ENCODE measurements at regions not wholly inside any gene's neighbourhood (a gene's known extent, or its start where the extent isn't known, plus 50 kb on each side); places are given as distances from the start of the nearest gene placed in this dataset.

- ChIA-PET POLR2A (no interaction called here), CTCF (interaction anchor here (0.8 kb wide), 1 partner anchor 167 kb away, joined by 3 read pairs; no protein-coding TSS in a partner anchor)
Observed at GRCh38 chr13:85013006-85013405, 786.2 kb downstream of the SLITRK6 start.

More at GRCh38 chr13:85013006-85013405, 786.2 kb downstream of the SLITRK6 start:
- no peak for TF ChIP-seq AR (CRISPR knock-in tag; IDR thresholded peaks at IDR 0.05)
- TF ChIP-seq ZBTB21 (CRISPR knock-in tag; IDR thresholded peaks at IDR 0.05; ENCODE audit: borderline replicate concordance), result no peak
- TF ChIP-seq ZNF671 (CRISPR knock-in tag; IDR thresholded peaks at IDR 0.05), result no peak
- TF ChIP-seq ZNF425 (CRISPR knock-in tag; conservative IDR thresholded peaks at IDR 0.05), result no peak
- TF ChIP-seq IRF2 (CRISPR knock-in tag; IDR thresholded peaks at IDR 0.05; ENCODE audit: borderline replicate concordance, low read depth), result no peak
- TF ChIP-seq ZNF317 (CRISPR knock-in tag; IDR thresholded peaks at IDR 0.05; ENCODE audit: borderline replicate concordance, low read depth), result no peak
- TF ChIP-seq, protein P1, sequence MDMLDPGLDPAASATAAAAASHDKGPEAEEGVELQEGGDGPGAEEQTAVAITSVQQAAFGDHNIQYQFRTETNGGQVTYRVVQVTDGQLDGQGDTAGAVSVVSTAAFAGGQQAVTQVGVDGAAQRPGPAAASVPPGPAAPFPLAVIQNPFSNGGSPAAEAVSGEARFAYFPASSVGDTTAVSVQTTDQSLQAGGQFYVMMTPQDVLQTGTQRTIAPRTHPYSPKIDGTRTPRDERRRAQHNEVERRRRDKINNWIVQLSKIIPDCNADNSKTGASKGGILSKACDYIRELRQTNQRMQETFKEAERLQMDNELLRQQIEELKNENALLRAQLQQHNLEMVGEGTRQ (CRISPR knock-in tag; IDR thresholded peaks at IDR 0.05), result no peak
- TF ChIP-seq TEAD4 (CRISPR knock-in tag; IDR thresholded peaks at IDR 0.05), result no peak
- no peak for TF ChIP-seq NR3C1 (CRISPR knock-in tag; conservative IDR thresholded peaks at IDR 0.05; ENCODE audit: low read depth)
- TF ChIP-seq SOX15 (CRISPR knock-in tag; IDR thresholded peaks at IDR 0.05), result no peak
- TF ChIP-seq, protein P2, sequence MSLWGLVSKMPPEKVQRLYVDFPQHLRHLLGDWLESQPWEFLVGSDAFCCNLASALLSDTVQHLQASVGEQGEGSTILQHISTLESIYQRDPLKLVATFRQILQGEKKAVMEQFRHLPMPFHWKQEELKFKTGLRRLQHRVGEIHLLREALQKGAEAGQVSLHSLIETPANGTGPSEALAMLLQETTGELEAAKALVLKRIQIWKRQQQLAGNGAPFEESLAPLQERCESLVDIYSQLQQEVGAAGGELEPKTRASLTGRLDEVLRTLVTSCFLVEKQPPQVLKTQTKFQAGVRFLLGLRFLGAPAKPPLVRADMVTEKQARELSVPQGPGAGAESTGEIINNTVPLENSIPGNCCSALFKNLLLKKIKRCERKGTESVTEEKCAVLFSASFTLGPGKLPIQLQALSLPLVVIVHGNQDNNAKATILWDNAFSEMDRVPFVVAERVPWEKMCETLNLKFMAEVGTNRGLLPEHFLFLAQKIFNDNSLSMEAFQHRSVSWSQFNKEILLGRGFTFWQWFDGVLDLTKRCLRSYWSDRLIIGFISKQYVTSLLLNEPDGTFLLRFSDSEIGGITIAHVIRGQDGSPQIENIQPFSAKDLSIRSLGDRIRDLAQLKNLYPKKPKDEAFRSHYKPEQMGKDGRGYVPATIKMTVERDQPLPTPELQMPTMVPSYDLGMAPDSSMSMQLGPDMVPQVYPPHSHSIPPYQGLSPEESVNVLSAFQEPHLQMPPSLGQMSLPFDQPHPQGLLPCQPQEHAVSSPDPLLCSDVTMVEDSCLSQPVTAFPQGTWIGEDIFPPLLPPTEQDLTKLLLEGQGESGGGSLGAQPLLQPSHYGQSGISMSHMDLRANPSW (CRISPR knock-in tag; conservative IDR thresholded peaks at IDR 0.05; ENCODE audit: low read depth), result no peak
- TF ChIP-seq, protein P3, sequence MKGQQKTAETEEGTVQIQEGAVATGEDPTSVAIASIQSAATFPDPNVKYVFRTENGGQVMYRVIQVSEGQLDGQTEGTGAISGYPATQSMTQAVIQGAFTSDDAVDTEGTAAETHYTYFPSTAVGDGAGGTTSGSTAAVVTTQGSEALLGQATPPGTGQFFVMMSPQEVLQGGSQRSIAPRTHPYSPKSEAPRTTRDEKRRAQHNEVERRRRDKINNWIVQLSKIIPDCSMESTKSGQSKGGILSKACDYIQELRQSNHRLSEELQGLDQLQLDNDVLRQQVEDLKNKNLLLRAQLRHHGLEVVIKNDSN (CRISPR knock-in tag; IDR thresholded peaks at IDR 0.05), result no peak
- TF ChIP-seq, protein P4, sequence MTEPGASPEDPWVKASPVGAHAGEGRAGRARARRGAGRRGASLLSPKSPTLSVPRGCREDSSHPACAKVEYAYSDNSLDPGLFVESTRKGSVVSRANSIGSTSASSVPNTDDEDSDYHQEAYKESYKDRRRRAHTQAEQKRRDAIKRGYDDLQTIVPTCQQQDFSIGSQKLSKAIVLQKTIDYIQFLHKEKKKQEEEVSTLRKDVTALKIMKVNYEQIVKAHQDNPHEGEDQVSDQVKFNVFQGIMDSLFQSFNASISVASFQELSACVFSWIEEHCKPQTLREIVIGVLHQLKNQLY (CRISPR knock-in tag; IDR thresholded peaks at IDR 0.05), result no peak
- no peak for TF ChIP-seq ZNF263 (CRISPR knock-in tag; IDR thresholded peaks at IDR 0.05; ENCODE audit: low read depth)
- TF ChIP-seq, protein P5, sequence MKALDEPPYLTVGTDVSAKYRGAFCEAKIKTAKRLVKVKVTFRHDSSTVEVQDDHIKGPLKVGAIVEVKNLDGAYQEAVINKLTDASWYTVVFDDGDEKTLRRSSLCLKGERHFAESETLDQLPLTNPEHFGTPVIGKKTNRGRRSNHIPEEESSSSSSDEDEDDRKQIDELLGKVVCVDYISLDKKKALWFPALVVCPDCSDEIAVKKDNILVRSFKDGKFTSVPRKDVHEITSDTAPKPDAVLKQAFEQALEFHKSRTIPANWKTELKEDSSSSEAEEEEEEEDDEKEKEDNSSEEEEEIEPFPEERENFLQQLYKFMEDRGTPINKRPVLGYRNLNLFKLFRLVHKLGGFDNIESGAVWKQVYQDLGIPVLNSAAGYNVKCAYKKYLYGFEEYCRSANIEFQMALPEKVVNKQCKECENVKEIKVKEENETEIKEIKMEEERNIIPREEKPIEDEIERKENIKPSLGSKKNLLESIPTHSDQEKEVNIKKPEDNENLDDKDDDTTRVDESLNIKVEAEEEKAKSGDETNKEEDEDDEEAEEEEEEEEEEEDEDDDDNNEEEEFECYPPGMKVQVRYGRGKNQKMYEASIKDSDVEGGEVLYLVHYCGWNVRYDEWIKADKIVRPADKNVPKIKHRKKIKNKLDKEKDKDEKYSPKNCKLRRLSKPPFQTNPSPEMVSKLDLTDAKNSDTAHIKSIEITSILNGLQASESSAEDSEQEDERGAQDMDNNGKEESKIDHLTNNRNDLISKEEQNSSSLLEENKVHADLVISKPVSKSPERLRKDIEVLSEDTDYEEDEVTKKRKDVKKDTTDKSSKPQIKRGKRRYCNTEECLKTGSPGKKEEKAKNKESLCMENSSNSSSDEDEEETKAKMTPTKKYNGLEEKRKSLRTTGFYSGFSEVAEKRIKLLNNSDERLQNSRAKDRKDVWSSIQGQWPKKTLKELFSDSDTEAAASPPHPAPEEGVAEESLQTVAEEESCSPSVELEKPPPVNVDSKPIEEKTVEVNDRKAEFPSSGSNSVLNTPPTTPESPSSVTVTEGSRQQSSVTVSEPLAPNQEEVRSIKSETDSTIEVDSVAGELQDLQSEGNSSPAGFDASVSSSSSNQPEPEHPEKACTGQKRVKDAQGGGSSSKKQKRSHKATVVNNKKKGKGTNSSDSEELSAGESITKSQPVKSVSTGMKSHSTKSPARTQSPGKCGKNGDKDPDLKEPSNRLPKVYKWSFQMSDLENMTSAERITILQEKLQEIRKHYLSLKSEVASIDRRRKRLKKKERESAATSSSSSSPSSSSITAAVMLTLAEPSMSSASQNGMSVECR (CRISPR knock-in tag; IDR thresholded peaks at IDR 0.05; ENCODE audit: borderline replicate concordance), result no peak
- no peak for TF ChIP-seq ZNF138 (CRISPR knock-in tag; conservative IDR thresholded peaks at IDR 0.05)
- TF ChIP-seq, protein P6, sequence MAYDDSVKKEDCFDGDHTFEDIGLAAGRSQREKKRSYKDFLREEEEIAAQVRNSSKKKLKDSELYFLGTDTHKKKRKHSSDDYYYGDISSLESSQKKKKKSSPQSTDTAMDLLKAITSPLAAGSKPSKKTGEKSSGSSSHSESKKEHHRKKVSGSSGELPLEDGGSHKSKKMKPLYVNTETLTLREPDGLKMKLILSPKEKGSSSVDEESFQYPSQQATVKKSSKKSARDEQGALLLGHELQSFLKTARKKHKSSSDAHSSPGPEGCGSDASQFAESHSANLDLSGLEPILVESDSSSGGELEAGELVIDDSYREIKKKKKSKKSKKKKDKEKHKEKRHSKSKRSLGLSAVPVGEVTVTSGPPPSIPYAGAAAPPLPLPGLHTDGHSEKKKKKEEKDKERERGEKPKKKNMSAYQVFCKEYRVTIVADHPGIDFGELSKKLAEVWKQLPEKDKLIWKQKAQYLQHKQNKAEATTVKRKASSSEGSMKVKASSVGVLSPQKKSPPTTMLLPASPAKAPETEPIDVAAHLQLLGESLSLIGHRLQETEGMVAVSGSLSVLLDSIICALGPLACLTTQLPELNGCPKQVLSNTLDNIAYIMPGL (CRISPR knock-in tag; IDR thresholded peaks at IDR 0.05), result no peak
- TF ChIP-seq, protein P7, sequence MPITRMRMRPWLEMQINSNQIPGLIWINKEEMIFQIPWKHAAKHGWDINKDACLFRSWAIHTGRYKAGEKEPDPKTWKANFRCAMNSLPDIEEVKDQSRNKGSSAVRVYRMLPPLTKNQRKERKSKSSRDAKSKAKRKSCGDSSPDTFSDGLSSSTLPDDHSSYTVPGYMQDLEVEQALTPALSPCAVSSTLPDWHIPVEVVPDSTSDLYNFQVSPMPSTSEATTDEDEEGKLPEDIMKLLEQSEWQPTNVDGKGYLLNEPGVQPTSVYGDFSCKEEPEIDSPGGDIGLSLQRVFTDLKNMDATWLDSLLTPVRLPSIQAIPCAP (CRISPR knock-in tag; IDR thresholded peaks at IDR 0.05), result no peak
- H3K36me3 Mint-ChIP-seq, result peaks cover 2% of the 10 kb centered on the region; the same call in 1 of the 2 replicates
- ATAC-seq, result no peak
- no peak for DNase-seq (ENCODE audit: low spot score)
- H3K9me3 Mint-ChIP-seq, result peaks cover 29% of the 10 kb centered on the region
- H3K4me1 Mint-ChIP-seq, result no peaks in the 10 kb centered on the region
- no peak overlapping the region for H3K27ac Mint-ChIP-seq
- H3K4me3 Mint-ChIP-seq, result no peak overlapping the region
- H3K27me3 Mint-ChIP-seq (ENCODE audit: low read depth), result no peaks in the 10 kb centered on the region
